ENCODE measurements at regions not wholly inside any gene's neighbourhood (a gene's known extent, or its start where the extent isn't known, plus 50 kb on each side); places are given as distances from the start of the nearest gene placed in this dataset.

GRCh38 chr11:95690100-95690499 lies 99.5 kb downstream of the FAM76B start:
- intact Hi-C loops (cut with DNase I), result no loop called here
- no peak overlapping the region for H3K27ac ChIP-seq
- ATAC-seq, result peak in 1 of 4 donors; percentile 38

DNA sequence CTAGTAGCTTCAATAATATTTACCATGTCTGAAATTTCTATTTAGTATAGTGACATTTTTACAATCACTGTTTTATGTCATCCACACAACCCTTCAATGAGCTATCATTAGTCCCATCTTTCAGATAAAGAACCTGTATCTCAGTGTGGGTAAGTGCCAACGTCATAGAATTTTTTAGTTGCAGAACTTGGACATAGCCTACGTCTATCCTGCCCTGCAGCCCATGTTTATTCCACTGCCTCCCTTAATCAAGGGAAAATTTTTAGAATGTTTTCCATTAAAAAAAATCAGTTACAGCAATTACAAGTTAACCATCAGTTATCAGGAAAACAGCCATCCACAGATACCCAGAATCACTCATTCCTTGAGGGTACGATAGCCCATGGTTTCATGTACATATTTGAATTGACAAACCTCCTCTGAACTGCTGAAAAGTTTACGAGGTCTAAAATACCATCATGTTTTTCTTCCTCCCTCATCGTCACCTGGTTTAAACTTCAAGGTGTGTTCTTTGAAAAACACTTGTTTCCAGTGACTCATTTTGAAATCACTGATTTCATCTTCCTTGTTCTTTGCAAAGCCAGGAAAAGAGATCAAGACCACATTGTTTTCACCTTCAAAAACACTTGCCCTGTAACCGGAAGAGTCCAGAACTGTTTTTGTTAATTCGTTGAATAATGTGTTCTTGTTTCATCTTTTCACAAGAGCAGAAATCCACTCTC lies 100.9 kb downstream of the FAM76B start:
- no peaks in the 10 kb centered on the region for H3K9me3 ChIP-seq
- DNase-seq (no peak), ATAC-seq (no peak)
- intact Hi-C loops (cut with DNase I), result no loop called here
- H3K27ac ChIP-seq, result no peak overlapping the region
- no peaks in the 10 kb centered on the region for H3K36me3 ChIP-seq
- H3K4me3 ChIP-seq, result no peak overlapping the region
- TF ChIP-seq CTCF (IDR thresholded peaks at IDR 0.05) (no peak), POLR2A (IDR thresholded peaks at IDR 0.05) (no peak)
- WGBS (ENCODE audit: insufficient coverage, low coverage, low lambda C conversion rate, missing lambda C conversion rate), result 65% methylated on average over 7 of the region's 7 CpGs
- H3K27me3 ChIP-seq, result no peaks in the 10 kb centered on the region
- peaks cover 0 to 6% (median 0%) of the 10 kb centered on the region in 4 donors for H3K4me1 ChIP-seq

More at GRCh38 chr11:95690100-95690499, 99.5 kb downstream of the FAM76B start:
- TF ChIP-seq POLR2A (IDR thresholded peaks at IDR 0.05), result no peak
- no peak for TF ChIP-seq CTCF (IDR thresholded peaks at IDR 0.05)
- 50% methylated on average over 3 of the region's 3 CpGs for WGBS (ENCODE audit: insufficient coverage, low coverage, low lambda C conversion rate, missing lambda C conversion rate)
- DNase-seq, result no peak
- H3K36me3 ChIP-seq, result no peaks in the 10 kb centered on the region
- no peaks in the 10 kb centered on the region for H3K9me3 ChIP-seq
- H3K4me1 ChIP-seq, result peaks cover 0 to 6% (median 0%) of the 10 kb centered on the region in 4 donors
- H3K27me3 ChIP-seq, result no peaks in the 10 kb centered on the region
- no peak overlapping the region for H3K4me3 ChIP-seq

DNA sequence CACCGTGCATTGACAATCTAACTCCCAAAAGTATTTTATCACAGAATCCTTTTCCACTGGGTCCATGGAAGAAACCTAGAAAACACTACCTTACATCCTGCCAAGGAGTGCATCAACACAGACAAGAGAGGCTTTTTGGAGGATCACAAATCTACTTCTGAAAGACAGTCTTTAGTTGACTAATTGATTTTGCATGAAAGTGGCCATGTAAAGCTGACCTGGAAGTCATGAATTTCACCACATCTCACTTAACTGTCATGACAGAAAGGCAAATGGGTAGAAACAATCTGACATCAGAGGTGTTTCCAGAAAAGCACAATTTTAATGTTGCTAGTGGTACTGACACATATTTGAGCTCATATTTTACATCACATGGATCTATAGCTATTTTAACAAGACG lies 101.6 kb downstream of the FAM76B start:
- no peak for DNase-seq
- no peak for ATAC-seq
- Histone ChIP-seq H3K4me3 (no peak overlapping the region), H3K36me3 (no peaks in the 10 kb centered on the region), H3K27ac (no peak overlapping the region), H3K4me1 (peaks cover 0 to 6% (median 0%) of the 10 kb centered on the region in 4 donors), H3K9me3 (no peaks in the 10 kb centered on the region), H3K27me3 (no peaks in the 10 kb centered on the region)
- TF ChIP-seq POLR2A (IDR thresholded peaks at IDR 0.05) (no peak), CTCF (IDR thresholded peaks at IDR 0.05) (no peak)
- intact Hi-C loops (cut with DNase I), result no loop called here
- WGBS (ENCODE audit: insufficient coverage, low coverage, low lambda C conversion rate, missing lambda C conversion rate), result 83% methylated on average over 2 of the region's 2 CpGs

DNA sequence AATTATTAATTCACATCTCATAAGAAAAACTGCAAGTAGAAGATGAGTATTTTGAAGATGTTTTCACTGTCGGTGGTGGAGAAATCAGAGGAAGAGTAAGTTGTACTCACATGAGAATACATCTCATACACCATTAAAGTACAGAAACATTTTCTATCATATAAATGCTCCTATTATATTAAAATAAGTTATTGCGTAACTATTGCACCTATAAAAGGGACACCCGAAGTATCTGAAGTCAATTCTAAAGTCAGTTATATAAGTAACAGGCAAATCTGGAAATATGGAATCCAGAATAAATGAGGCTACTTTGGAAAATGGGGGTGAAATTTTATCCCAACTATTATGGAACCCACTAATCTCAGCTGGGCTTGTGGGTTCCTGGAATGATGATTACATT lies 103.3 kb downstream of the FAM76B start:
- no peak for ATAC-seq
- Histone ChIP-seq H3K4me1 (peaks cover 0 to 6% (median 0%) of the 10 kb centered on the region in 4 donors), H3K9me3 (no peaks in the 10 kb centered on the region), H3K4me3 (no peak overlapping the region), H3K27me3 (no peaks in the 10 kb centered on the region), H3K27ac (no peak overlapping the region), H3K36me3 (no peaks in the 10 kb centered on the region)
- 91% methylated on average over 3 of the region's 3 CpGs for WGBS (ENCODE audit: insufficient coverage, low coverage, low lambda C conversion rate, missing lambda C conversion rate)
- TF ChIP-seq POLR2A (IDR thresholded peaks at IDR 0.05) (no peak), CTCF (IDR thresholded peaks at IDR 0.05) (no peak)
- no peak for DNase-seq
- intact Hi-C loops (cut with DNase I), result no loop called here

Measured in right lobe of liver (tissue), 6 donors.